AG04450 (cell line): ENCODE measurements at regions not wholly inside any gene's neighbourhood (a gene's known extent, or its start where the extent isn't known, plus 50 kb on each side); places are given as distances from the start of the nearest gene placed in this dataset.

Experiments
- CTCF ChIA-PET: fragments of 300-600, 350-600 bp; formaldehyde crosslinking; extraction: SDS; loops from one replicate; lab custom pipeline; 2022; ENCODE audit warnings: antibody characterized with exemption, inconsistent platforms; lab: Charles Lee
- POLR2A ChIA-PET: fragments of 350-600 bp; formaldehyde crosslinking; extraction: SDS; loops from one replicate; lab custom pipeline; 2021; ENCODE audit warnings: antibody characterized with exemption, inconsistent platforms; lab: Yijun Ruan, JAX
- DNase-seq: peaks from one replicate; pipeline ENCODE4 v3.0.0-alpha.2; 2011; ENCODE audit warnings: low read depth, low spot score
- H3K27ac ChIP-seq: one replicate; pipeline ENCODE4 v1.5.1; 2012; ENCODE audit warnings: low read depth, low read length, control low read depth
- H3K27me3 ChIP-seq: one replicate; pipeline ENCODE4 v1.6.0; 2012; ENCODE audit warnings: low read length; ENCODE audit not compliant: control insufficient read depth, insufficient read depth
- H3K4me3 ChIP-seq: 2 replicates; pipeline ENCODE4 v1.5.1; 2011; ENCODE audit warnings: mild to moderate bottlenecking, low read depth, low read length, control low read depth
- H3K9me3 ChIP-seq: 2 replicates; pipeline ENCODE4 v1.5.1; 2012; ENCODE audit warnings: low read length; ENCODE audit not compliant: control insufficient read depth, insufficient read depth
- TF ChIP-seq, protein P1 (sequence below): IDR thresholded peaks from 2 replicates; pipeline ENCODE4 v1.5.1; 2011; ENCODE audit warnings: low read depth, low read length, control low read depth, inconsistent platforms

DNA sequence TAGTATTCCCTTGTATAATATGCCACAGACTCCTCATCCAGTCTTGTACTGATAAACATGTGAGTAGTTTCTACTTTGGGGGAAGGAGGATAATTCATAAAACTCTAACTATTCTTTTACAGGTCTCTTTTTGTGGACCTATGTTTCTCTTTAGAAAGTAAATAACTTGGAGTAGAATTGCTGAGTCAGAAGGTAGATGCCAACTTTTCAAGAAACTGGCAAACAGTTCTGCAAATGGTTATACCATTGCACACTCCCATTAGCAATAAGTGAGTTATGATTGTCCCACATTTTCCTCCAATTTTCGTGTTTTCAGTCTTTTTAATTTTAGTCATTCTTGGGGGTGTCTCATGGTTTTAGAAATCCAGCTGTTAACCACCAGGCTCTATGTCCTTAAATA is 477.2 kb upstream of the LRRTM4 start:
- POLR2A ChIA-PET = no interaction called here
- no peak overlapping the region for H3K4me3 ChIP-seq

DNA sequence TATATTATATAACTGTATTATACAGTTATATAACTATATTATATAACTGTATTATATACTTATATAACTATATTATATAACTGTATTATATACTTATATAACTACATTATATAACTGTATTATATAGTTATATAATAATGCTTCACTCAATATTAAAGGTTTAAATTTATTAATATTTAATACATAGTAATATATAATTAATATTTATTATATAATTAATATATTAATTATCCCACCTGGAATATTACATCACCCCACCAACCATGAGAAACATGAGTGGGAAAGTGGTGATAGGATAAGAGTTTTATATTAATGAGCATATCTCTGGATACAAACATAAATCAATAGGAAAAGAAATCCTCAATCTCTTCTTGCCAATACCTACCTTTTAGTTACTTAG is 487.1 kb upstream of the LRRTM4 start:
- H3K27ac ChIP-seq = no peak overlapping the region
- no peaks in the 10 kb centered on the region for H3K27me3 ChIP-seq
- TF ChIP-seq, protein P1, sequence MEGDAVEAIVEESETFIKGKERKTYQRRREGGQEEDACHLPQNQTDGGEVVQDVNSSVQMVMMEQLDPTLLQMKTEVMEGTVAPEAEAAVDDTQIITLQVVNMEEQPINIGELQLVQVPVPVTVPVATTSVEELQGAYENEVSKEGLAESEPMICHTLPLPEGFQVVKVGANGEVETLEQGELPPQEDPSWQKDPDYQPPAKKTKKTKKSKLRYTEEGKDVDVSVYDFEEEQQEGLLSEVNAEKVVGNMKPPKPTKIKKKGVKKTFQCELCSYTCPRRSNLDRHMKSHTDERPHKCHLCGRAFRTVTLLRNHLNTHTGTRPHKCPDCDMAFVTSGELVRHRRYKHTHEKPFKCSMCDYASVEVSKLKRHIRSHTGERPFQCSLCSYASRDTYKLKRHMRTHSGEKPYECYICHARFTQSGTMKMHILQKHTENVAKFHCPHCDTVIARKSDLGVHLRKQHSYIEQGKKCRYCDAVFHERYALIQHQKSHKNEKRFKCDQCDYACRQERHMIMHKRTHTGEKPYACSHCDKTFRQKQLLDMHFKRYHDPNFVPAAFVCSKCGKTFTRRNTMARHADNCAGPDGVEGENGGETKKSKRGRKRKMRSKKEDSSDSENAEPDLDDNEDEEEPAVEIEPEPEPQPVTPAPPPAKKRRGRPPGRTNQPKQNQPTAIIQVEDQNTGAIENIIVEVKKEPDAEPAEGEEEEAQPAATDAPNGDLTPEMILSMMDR = no peak
- H3K9me3 ChIP-seq = no peaks in the 10 kb centered on the region; the same call in 1 of the 2 replicates
- no peak overlapping the region for H3K4me3 ChIP-seq
- ChIA-PET CTCF (no interaction called here), POLR2A (no interaction called here)
- no peak for DNase-seq

More for the DNA sequence above, 477.2 kb upstream of the LRRTM4 start:
- no peak overlapping the region for H3K27ac ChIP-seq
- CTCF ChIA-PET = no interaction called here
- H3K9me3 ChIP-seq = peaks cover 4% of the 10 kb centered on the region
- DNase-seq = no peak
- no peaks in the 10 kb centered on the region for H3K27me3 ChIP-seq
- TF ChIP-seq, protein P1 = no peak

DNA sequence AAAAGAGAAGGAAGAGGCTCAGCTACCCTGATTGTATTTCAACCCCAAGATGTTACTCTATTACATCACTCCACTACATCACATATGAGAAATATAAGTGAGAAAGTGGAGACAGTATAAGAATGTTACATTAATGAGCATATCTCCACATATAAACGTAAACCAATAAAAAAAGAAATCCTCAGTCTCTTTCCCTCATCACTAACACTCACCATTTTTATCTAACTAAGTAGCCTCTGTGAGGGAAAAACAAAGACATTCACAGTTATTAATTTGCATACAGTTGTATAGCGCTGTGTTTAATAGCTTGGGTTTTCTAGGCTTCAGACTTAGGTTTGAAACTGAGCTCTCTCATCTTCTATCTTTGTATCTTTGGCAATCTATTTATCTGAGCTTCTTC is 489.1 kb upstream of the LRRTM4 start:
- TF ChIP-seq, protein P1 = no peak
- H3K9me3 ChIP-seq = peaks cover 2% of the 10 kb centered on the region; the same call in 1 of the 2 replicates
- no peaks in the 10 kb centered on the region for H3K27me3 ChIP-seq
- H3K4me3 ChIP-seq = no peak overlapping the region
- ChIA-PET CTCF (no interaction called here), POLR2A (no interaction called here)
- DNase-seq = no peak
- no peak overlapping the region for H3K27ac ChIP-seq

DNA sequence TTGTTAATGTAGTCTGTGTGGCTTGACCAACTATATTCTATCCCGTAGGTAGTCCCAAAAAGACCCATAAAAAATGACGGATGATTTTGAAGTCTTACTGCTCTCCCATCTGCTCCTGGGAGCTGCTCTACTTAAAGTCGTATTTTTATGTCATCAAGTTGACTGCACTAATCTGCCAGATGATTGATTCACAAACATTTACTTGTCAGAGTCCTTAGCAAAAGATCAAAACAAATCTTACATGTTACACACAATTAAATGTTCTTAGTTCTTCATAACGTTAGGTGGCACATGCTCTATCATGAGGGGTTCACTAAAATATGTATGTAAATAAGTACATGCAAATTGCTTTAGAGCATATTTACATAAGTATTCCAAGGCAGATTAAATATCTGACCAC is 498.3 kb upstream of the LRRTM4 start:
- DNase-seq = no peak
- H3K9me3 ChIP-seq = peaks cover 12% of the 10 kb centered on the region
- CTCF ChIA-PET = no interaction called here
- TF ChIP-seq, protein P1 = no peak
- no peak overlapping the region for H3K27ac ChIP-seq
- POLR2A ChIA-PET = no interaction called here
- no peaks in the 10 kb centered on the region for H3K27me3 ChIP-seq
- no peak overlapping the region for H3K4me3 ChIP-seq

DNA sequence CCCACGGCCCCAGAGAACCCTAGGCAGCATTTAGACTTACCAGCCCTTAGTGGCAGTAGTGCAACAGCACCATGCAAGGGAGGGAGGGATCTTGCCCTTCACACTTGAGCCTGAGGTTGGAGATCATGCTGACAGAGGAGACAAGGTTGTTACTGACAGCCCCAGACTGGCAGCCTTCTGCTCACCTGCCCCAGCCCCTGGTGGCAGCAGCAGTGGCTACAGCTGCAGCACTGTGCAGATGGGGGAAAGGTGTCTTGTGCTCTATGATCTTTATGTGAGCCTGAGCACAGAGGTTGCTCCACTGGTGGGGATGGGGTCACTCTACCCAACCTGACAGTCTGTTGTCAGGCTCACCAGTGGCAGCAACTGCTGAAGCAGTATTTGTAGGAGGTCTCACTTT is 501.2 kb upstream of the LRRTM4 start:
- peaks cover 12% of the 10 kb centered on the region for H3K9me3 ChIP-seq
- H3K4me3 ChIP-seq = no peak overlapping the region
- ChIA-PET POLR2A (no interaction called here), CTCF (no interaction called here)
- H3K27ac ChIP-seq = no peak overlapping the region
- no peaks in the 10 kb centered on the region for H3K27me3 ChIP-seq
- TF ChIP-seq, protein P1 = no peak
- no peak for DNase-seq
